Stomach (tissue), 4 donors: ENCODE measurements at regions not wholly inside any gene's neighbourhood (a gene's known extent, or its start where the extent isn't known, plus 50 kb on each side); places are given as distances from the start of the nearest gene placed in this dataset.

ENCODE experiments used
- EP300 ChIP-seq: sonication (generic); formaldehyde crosslinking; IDR thresholded peaks from one replicate; pipeline ENCODE4 v1.6.1; 2017; ENCODE audit warnings: antibody characterized with exemption
- POLR2AphosphoS5 ChIP-seq, 3 donors: sonication (generic); formaldehyde crosslinking; IDR thresholded peaks; one replicate each; pipeline ENCODE4 v1.6.1; 2016; ENCODE audit warnings: antibody characterized with exemption in 3 of 3
- TF ChIP-seq, protein P1 (sequence below), 7 experiments: fragments of 450-650 bp in 4 of 7; fragments of 200-600 bp in 3 of 7; sonication (generic) in 3 of 7; IDR thresholded peaks; one replicate each; pipeline ENCODE4 v1.5.1; 2016 to 2019; ENCODE audit warnings: antibody characterized with exemption in 7 of 7, control low read depth in 2 of 7, mild to moderate bottlenecking in 1 of 7

DNA sequence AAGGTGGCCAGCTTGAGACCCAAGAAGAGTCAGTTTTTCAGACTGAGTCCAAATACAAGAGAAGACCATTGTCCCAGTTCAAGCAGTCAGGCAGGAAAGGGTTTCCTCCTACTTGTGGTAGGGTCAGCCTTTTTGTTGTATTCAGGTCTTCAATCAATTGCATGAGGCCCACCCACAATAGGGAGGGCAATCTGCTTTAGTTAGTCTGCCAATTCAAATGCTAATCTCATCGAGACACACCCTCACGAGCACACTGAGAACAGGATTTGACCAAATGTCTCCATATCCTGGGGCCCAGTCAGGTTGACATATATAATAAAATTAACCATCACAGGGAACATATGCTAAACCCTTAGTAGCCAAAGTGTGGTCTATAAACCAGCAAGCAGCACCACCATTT is 75.3 kb upstream of the FRMPD3 start:
- TF ChIP-seq POLR2AphosphoS5 (IDR thresholded peaks at IDR 0.05) = no peak
- TF ChIP-seq, protein P1, sequence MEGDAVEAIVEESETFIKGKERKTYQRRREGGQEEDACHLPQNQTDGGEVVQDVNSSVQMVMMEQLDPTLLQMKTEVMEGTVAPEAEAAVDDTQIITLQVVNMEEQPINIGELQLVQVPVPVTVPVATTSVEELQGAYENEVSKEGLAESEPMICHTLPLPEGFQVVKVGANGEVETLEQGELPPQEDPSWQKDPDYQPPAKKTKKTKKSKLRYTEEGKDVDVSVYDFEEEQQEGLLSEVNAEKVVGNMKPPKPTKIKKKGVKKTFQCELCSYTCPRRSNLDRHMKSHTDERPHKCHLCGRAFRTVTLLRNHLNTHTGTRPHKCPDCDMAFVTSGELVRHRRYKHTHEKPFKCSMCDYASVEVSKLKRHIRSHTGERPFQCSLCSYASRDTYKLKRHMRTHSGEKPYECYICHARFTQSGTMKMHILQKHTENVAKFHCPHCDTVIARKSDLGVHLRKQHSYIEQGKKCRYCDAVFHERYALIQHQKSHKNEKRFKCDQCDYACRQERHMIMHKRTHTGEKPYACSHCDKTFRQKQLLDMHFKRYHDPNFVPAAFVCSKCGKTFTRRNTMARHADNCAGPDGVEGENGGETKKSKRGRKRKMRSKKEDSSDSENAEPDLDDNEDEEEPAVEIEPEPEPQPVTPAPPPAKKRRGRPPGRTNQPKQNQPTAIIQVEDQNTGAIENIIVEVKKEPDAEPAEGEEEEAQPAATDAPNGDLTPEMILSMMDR (IDR thresholded peaks at IDR 0.05) = no peak
- no peak for TF ChIP-seq EP300
